ENCODE measurements at regions not wholly inside any gene's neighbourhood (a gene's known extent, or its start where the extent isn't known, plus 50 kb on each side); places are given as distances from the start of the nearest gene placed in this dataset.

GRCh38 chr3:127375151-127375930 lies 87.5 kb upstream of the PRR20G start:
- Histone ChIP-seq H3K27me3 (no peaks in the 10 kb centered on the region), H3K9me3 (no peaks in the 10 kb centered on the region), H3K4me1 (no peaks in the 10 kb centered on the region), H3K27ac (no peak overlapping the region), H3K4me3 (no peak overlapping the region), H3K36me3 (no peaks in the 10 kb centered on the region)
- WGBS, 2 donors (ENCODE audit: low coverage in 1 of 2): 78% methylated on average over 13 of the region's 13 CpGs; no CpG with 5 or more reads in 1 of the 2 donors
- TF ChIP-seq EP300 (IDR thresholded peaks at IDR 0.05; ENCODE audit: low read depth) (no peak), POLR2A (IDR thresholded peaks at IDR 0.05) (no peak), CTCF (IDR thresholded peaks at IDR 0.05) (no peak), POLR2AphosphoS5 (IDR thresholded peaks at IDR 0.05) (no peak)
- intact Hi-C loops (cut with DNase I; ENCODE audit: low total_unique reads) (no loop called here), in situ Hi-C loops (cut with MboI; ENCODE audit: low pct_ligation_motif_present in 1 of 4, low pct_unique_long_range_greater_than_20kb in 1 of 4, low sequenced_read_pairs in 3 of 4) (no loop called here)
- no peak for DNase-seq

GRCh38 chr3:127374086-127375010 lies 86.5 kb upstream of the PRR20G start:
- H3K36me3 ChIP-seq: no peaks in the 10 kb centered on the region
- in situ Hi-C loops (cut with MboI; ENCODE audit: low pct_ligation_motif_present in 1 of 4, low pct_unique_long_range_greater_than_20kb in 1 of 4, low sequenced_read_pairs in 3 of 4) (no loop called here), intact Hi-C loops (cut with DNase I; ENCODE audit: low total_unique reads) (no loop called here)
- WGBS, 2 donors (ENCODE audit: low coverage in 1 of 2): 63% methylated on average over 12 of the region's 12 CpGs; no CpG with 5 or more reads in 1 of the 2 donors
- H3K4me1 ChIP-seq: no peaks in the 10 kb centered on the region
- H3K4me3 ChIP-seq: no peak overlapping the region
- DNase-seq: peak; percentile 20
- TF ChIP-seq EP300 (IDR thresholded peaks at IDR 0.05; ENCODE audit: low read depth) (no peak), CTCF (IDR thresholded peaks at IDR 0.05) (peak in 4 of 5 experiments; percentile 11 to 39 (median 28))
- H3K9me3 ChIP-seq: no peaks in the 10 kb centered on the region
- H3K27me3 ChIP-seq: no peaks in the 10 kb centered on the region
- no peak overlapping the region for H3K27ac ChIP-seq

- Histone ChIP-seq H3K27me3 (no peaks in the 10 kb centered on the region), H3K4me1 (no peaks in the 10 kb centered on the region), H3K4me3 (no peak overlapping the region), H3K27ac (no peak overlapping the region), H3K9me3 (no peaks in the 10 kb centered on the region), H3K36me3 (no peaks in the 10 kb centered on the region)
- 59 to 69% methylated on average over 3 to 9 of the region's 9 CpGs for WGBS, 2 donors (ENCODE audit: low coverage in 1 of 2)
- intact Hi-C loops (cut with DNase I; ENCODE audit: low total_unique reads) (no loop called here), in situ Hi-C loops (cut with MboI; ENCODE audit: low pct_ligation_motif_present in 1 of 4, low pct_unique_long_range_greater_than_20kb in 1 of 4, low sequenced_read_pairs in 3 of 4) (no loop called here)
- TF ChIP-seq EP300 (IDR thresholded peaks at IDR 0.05; ENCODE audit: low read depth) (no peak), POLR2A (IDR thresholded peaks at IDR 0.05) (no peak), CTCF (IDR thresholded peaks at IDR 0.05) (no peak), POLR2AphosphoS5 (IDR thresholded peaks at IDR 0.05) (no peak)
- DNase-seq: no peak
Observed at GRCh38 chr3:127373441-127374085, 85.7 kb upstream of the PRR20G start.

GRCh38 chr3:127371846-127372245 lies 84.0 kb upstream of the PRR20G start:
- Histone ChIP-seq H3K9me3 (no peaks in the 10 kb centered on the region), H3K4me1 (no peaks in the 10 kb centered on the region), H3K4me3 (no peak overlapping the region), H3K27ac (no peak overlapping the region), H3K27me3 (no peaks in the 10 kb centered on the region), H3K36me3 (no peaks in the 10 kb centered on the region)
- DNase-seq: no peak
- TF ChIP-seq POLR2AphosphoS5 (IDR thresholded peaks at IDR 0.05) (no peak), EP300 (IDR thresholded peaks at IDR 0.05; ENCODE audit: low read depth) (no peak), POLR2A (IDR thresholded peaks at IDR 0.05) (no peak), CTCF (IDR thresholded peaks at IDR 0.05) (no peak)
- in situ Hi-C loops (cut with MboI; ENCODE audit: low pct_ligation_motif_present in 1 of 4, low pct_unique_long_range_greater_than_20kb in 1 of 4, low sequenced_read_pairs in 3 of 4): no loop called here
- 63 to 66% methylated on average over 5 to 6 of the region's 6 CpGs for WGBS, 2 donors (ENCODE audit: low coverage in 1 of 2)
- intact Hi-C loops (cut with DNase I; ENCODE audit: low total_unique reads): no loop called here
